MCF 10A (cell line): ENCODE measurements at regions not wholly inside any gene's neighbourhood (a gene's known extent, or its start where the extent isn't known, plus 50 kb on each side); places are given as distances from the start of the nearest gene placed in this dataset.

Experiments
- BruUV-seq: library from RNA; stranded (reverse); fragments of 400-500 nt; replicated peaks from 2 replicates; lab custom pipeline; 2021; lab: Mats Ljungman, UMichigan
- CTCF ChIA-PET: fragments of 300-600 bp; sonication (Branson Sonifier 250); formaldehyde crosslinking; extraction: SDS; loops from one replicate; lab custom pipeline; 2021; ENCODE audit warnings: antibody characterized with exemption, inconsistent platforms; lab: Yijun Ruan, JAX
- POLR2A ChIA-PET: fragments of 300-600, 350-650 bp; sonication (Branson Sonifier 250); formaldehyde crosslinking; extraction: SDS; loops from one replicate; lab custom pipeline; 2020; ENCODE audit warnings: antibody characterized with exemption, inconsistent platforms; lab: Yijun Ruan, JAX
- DNase-seq: peaks from one replicate; pipeline ENCODE4 v3.0.0-alpha.2; 2018; ENCODE audit not compliant: unreplicated experiment
- H3K27ac Mint-ChIP-seq: one replicate; pipeline ENCODE4 v1.8.0; 2022; ENCODE audit warnings: mild to moderate bottlenecking, low read depth, mixed read lengths; ENCODE audit not compliant: unreplicated experiment
- H3K27me3 Mint-ChIP-seq: one replicate; pipeline ENCODE4 v1.8.0; 2022; ENCODE audit warnings: mixed read lengths; ENCODE audit not compliant: insufficient read depth, unreplicated experiment
- H3K36me3 Mint-ChIP-seq: one replicate; pipeline ENCODE4 v1.8.0; 2022; ENCODE audit warnings: mild to moderate bottlenecking, moderate library complexity, mixed read lengths; ENCODE audit not compliant: insufficient read depth, unreplicated experiment
- H3K4me1 Mint-ChIP-seq: one replicate; pipeline ENCODE4 v1.8.0; 2022; ENCODE audit warnings: mixed read lengths; ENCODE audit not compliant: insufficient read depth, unreplicated experiment
- H3K4me3 Mint-ChIP-seq: one replicate; pipeline ENCODE4 v1.8.0; 2022; ENCODE audit warnings: mild to moderate bottlenecking, moderate library complexity, mixed read lengths; ENCODE audit not compliant: unreplicated experiment
- H3K9me3 Mint-ChIP-seq: one replicate; pipeline ENCODE4 v1.8.0; 2022; ENCODE audit warnings: mixed read lengths; ENCODE audit not compliant: unreplicated experiment
- intact Hi-C: fragments of 100-400 bp; cut with micrococcal nuclease; formaldehyde crosslinking; loops from 2 replicates; pipeline ENCODE4 v1.14.1; 2022
- TF ChIP-seq, protein P1 (sequence below): fragments of 200-600 bp; IDR thresholded peaks from one replicate; pipeline ENCODE4 v1.8.0; 2022; ENCODE audit warnings: antibody characterized with exemption, mild to moderate bottlenecking; ENCODE audit not compliant: unreplicated experiment

DNA sequence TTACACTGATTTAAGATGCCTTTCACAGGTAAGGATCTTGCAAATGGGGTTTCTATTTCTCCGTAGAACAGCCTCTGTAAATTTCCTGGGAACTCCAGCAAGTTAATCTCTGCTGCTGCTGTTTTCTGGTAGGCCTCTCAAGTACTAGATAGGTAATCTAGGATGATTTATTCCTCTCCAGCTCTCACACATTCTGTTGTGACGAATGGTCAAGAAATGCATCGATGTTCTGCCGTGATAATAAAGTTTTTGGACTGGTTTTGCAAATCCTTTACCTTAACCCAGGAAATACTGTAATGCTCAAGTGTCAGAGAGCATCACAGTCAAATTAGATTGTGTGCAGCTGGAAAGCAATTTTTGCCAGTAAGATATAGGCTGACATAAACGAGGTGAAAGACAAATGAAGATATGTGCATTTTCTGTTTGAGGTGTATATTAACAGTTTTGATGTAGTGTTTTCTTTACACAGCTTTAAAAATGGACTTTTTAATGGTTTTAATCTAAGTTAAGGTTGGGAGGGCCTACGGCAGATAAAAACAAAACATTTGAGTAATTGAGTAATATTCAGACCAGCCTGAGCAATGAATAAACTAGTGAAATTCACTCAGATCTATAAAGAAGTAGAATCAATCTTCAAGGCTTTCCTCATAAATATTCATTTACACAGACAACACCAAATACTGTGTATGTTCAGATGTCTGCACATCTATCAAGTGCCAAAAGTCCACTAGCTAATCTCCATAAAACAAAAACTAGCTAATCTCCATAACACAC, 300.6 kb upstream of the EDIL3 start:
- peaks cover 7% of the 10 kb centered on the region for H3K4me1 Mint-ChIP-seq
- CTCF ChIA-PET = no interaction called here
- BruUV-seq = no TSS peak

DNA sequence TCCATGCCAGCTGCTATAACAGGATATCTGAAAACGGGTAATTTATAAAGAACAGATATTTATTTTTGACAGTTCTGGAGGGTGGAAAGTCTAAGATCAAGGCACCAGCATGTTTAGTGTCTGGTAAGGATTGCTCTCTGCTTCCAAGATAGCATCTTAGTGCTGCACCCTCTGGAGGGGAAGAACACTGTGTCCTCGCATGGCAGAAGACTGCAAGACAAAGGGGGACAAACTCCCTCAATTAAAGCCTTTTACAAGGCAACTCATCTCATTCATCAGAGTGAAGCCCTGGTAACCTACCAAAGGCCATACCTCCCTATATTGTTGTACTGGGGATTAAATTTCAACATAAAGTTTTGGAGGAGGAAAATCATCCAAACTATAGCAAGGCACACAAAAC, 298.9 kb upstream of the EDIL3 start:
- no TSS peak for BruUV-seq
- CTCF ChIA-PET = no interaction called here

More for the DNA sequence above, 300.6 kb upstream of the EDIL3 start:
- no peaks in the 10 kb centered on the region for H3K27me3 Mint-ChIP-seq
- intact Hi-C loops = no loop called here
- no peaks in the 10 kb centered on the region for H3K9me3 Mint-ChIP-seq
- TF ChIP-seq, protein P1, sequence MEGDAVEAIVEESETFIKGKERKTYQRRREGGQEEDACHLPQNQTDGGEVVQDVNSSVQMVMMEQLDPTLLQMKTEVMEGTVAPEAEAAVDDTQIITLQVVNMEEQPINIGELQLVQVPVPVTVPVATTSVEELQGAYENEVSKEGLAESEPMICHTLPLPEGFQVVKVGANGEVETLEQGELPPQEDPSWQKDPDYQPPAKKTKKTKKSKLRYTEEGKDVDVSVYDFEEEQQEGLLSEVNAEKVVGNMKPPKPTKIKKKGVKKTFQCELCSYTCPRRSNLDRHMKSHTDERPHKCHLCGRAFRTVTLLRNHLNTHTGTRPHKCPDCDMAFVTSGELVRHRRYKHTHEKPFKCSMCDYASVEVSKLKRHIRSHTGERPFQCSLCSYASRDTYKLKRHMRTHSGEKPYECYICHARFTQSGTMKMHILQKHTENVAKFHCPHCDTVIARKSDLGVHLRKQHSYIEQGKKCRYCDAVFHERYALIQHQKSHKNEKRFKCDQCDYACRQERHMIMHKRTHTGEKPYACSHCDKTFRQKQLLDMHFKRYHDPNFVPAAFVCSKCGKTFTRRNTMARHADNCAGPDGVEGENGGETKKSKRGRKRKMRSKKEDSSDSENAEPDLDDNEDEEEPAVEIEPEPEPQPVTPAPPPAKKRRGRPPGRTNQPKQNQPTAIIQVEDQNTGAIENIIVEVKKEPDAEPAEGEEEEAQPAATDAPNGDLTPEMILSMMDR = no peak
- POLR2A ChIA-PET = no interaction called here
- no peak for DNase-seq
- H3K36me3 Mint-ChIP-seq = no peaks in the 10 kb centered on the region
- H3K4me3 Mint-ChIP-seq = no peak overlapping the region
- no peak overlapping the region for H3K27ac Mint-ChIP-seq

DNA sequence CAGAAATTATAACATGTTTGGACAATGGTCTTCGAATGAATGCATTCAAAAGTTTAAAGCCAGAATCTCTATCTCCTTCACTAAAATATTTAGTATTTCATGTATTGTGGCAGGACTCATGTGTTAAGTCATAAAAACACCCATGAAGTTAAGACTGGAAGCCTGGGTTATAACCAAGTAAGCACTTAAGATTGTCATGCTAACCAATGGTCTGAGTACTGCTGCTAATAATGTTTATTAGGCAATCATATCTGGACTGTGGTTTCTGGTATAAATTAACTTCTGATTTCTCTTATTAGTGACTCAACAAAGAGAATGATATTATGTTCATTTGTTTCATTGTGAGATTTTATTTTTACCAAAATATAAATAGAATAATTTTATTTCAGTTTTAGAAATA, 297.9 kb upstream of the EDIL3 start:
- CTCF ChIA-PET = no interaction called here
- H3K4me1 Mint-ChIP-seq = no peaks in the 10 kb centered on the region
- no peaks in the 10 kb centered on the region for H3K27me3 Mint-ChIP-seq
- no peak for DNase-seq
- intact Hi-C loops = no loop called here
- POLR2A ChIA-PET = no interaction called here
- no peaks in the 10 kb centered on the region for H3K36me3 Mint-ChIP-seq
- H3K27ac Mint-ChIP-seq = no peak overlapping the region
- TF ChIP-seq, protein P1 = no peak
- H3K9me3 Mint-ChIP-seq = no peaks in the 10 kb centered on the region
- H3K4me3 Mint-ChIP-seq = no peak overlapping the region
- no TSS peak for BruUV-seq

More for the DNA sequence above, 298.9 kb upstream of the EDIL3 start:
- H3K27me3 Mint-ChIP-seq = no peaks in the 10 kb centered on the region
- intact Hi-C loops = no loop called here
- H3K4me3 Mint-ChIP-seq = no peak overlapping the region
- H3K9me3 Mint-ChIP-seq = no peaks in the 10 kb centered on the region
- POLR2A ChIA-PET = no interaction called here
- DNase-seq = no peak
- H3K36me3 Mint-ChIP-seq = no peaks in the 10 kb centered on the region
- no peak overlapping the region for H3K27ac Mint-ChIP-seq
- peaks cover 4% of the 10 kb centered on the region for H3K4me1 Mint-ChIP-seq
- TF ChIP-seq, protein P1 = no peak

DNA sequence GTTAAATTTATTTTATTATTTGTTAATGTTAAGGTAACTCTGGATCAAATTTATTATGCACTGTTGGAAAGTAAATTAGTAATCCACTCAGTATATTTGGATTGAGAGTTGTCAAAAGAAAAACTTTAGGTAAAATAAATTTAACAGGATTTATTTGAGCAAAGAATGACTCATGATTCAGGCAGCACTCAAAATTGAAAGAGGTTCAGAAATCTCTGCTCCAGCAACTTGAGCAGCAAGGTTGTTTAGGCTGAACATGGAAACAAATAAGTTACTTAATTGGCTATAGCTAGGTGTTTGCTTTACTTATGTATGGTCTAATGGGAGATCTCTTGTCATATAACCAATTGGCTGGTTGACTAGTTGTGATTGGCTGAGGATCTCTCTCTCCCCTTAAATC, 296.2 kb upstream of the EDIL3 start:
- Mint-ChIP-seq H3K9me3 (no peaks in the 10 kb centered on the region), H3K4me1 (no peaks in the 10 kb centered on the region), H3K27ac (no peak overlapping the region), H3K4me3 (no peak overlapping the region), H3K36me3 (no peaks in the 10 kb centered on the region), H3K27me3 (no peaks in the 10 kb centered on the region)
- CTCF ChIA-PET = no interaction called here
- POLR2A ChIA-PET = interaction anchor here (0.7 kb wide), 1 partner anchor 130 kb away, joined by 3 read pairs; no protein-coding TSS in a partner anchor
- no peak for DNase-seq
- no TSS peak for BruUV-seq
- intact Hi-C loops = no loop called here
- TF ChIP-seq, protein P1 = no peak
